ENCODE measurements at regions not wholly inside any gene's neighbourhood (a gene's known extent, or its start where the extent isn't known, plus 50 kb on each side); places are given as distances from the start of the nearest gene placed in this dataset.

DNA sequence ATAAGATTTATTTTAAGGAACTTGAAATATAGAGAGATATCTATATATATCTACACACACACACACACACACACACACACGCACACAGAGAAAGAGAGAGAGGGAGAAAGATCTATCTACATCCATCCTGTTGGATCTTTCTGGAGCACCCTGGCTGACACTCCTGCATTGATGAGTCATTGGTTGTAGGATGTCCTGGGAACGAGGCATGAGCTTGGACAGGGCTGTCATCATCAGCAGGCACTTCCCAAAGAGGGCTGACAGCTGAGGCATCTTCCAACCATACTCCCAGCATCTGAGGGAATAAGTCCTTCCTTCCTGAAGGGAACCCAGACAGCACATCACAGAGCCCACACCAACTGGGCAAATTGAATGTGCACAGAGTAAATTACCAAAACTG is 99.1 kb upstream of the ERG start:
- no peaks in the 10 kb centered on the region for H3K9me3 Mint-ChIP-seq
- Histone ChIP-seq H3K27ac (ENCODE audit: low read depth, low read length) (no peak overlapping the region), H3K4me3 (ENCODE audit: low read length) (no peak overlapping the region), H3K27me3 (ENCODE audit: control insufficient read depth in 2 of 2, insufficient read depth in 2 of 2, low read length in 2 of 2) (no peaks in the 10 kb centered on the region), H3K36me3 (ENCODE audit: control insufficient read depth in 2 of 3, insufficient read depth in 3 of 3, low read length in 3 of 3) (no peaks in the 10 kb centered on the region), H3K9me3 (ENCODE audit: control insufficient read depth in 2 of 3, low read length in 3 of 3) (no peaks in the 10 kb centered on the region), H3K4me1 (ENCODE audit: control insufficient read depth in 2 of 2, insufficient read depth in 2 of 2, low read length in 2 of 2) (no peaks in the 10 kb centered on the region)
- intact Hi-C loops (cut with micrococcal nuclease) = no loop called here
- peaks cover 6 to 45% (median 22%) of the 10 kb centered on the region in 5 donors for H3K27me3 Mint-ChIP-seq
- DNase-seq = no peak
- H3K27ac Mint-ChIP-seq = no peak overlapping the region
- no peak overlapping the region for H3K4me3 Mint-ChIP-seq
- ATAC-seq = no peak
- no peaks in the 10 kb centered on the region for H3K36me3 Mint-ChIP-seq
- CTCF ChIA-PET = no interaction called here
- POLR2A ChIA-PET = no interaction called here
- H3K4me1 Mint-ChIP-seq = peaks cover 0 to 1% (median 0%) of the 10 kb centered on the region in 7 donors

GRCh38 chr21:38598413-38598812 is 100.1 kb upstream of the ERG start:
- no peak overlapping the region for H3K4me3 Mint-ChIP-seq
- ATAC-seq (no peak), DNase-seq (no peak)
- Histone ChIP-seq H3K4me3 (ENCODE audit: low read length) (no peak overlapping the region), H3K27me3 (ENCODE audit: control insufficient read depth in 2 of 2, insufficient read depth in 2 of 2, low read length in 2 of 2) (no peaks in the 10 kb centered on the region), H3K36me3 (ENCODE audit: control insufficient read depth in 2 of 3, insufficient read depth in 3 of 3, low read length in 3 of 3) (no peaks in the 10 kb centered on the region), H3K4me1 (ENCODE audit: control insufficient read depth in 2 of 2, insufficient read depth in 2 of 2, low read length in 2 of 2) (no peaks in the 10 kb centered on the region), H3K9me3 (ENCODE audit: control insufficient read depth in 2 of 3, low read length in 3 of 3) (no peaks in the 10 kb centered on the region), H3K27ac (ENCODE audit: low read depth, low read length) (no peak overlapping the region)
- no peaks in the 10 kb centered on the region for H3K36me3 Mint-ChIP-seq
- H3K27me3 Mint-ChIP-seq = peaks cover 2 to 38% (median 22%) of the 10 kb centered on the region in 5 donors
- intact Hi-C loops (cut with micrococcal nuclease) = no loop called here
- CTCF ChIA-PET = no interaction called here
- peaks cover 0 to 1% (median 0%) of the 10 kb centered on the region in 7 donors for H3K4me1 Mint-ChIP-seq
- no peaks in the 10 kb centered on the region for H3K9me3 Mint-ChIP-seq
- no peak overlapping the region for H3K27ac Mint-ChIP-seq
- POLR2A ChIA-PET = no interaction called here

- DNase-seq (no peak), ATAC-seq (no peak)
- ChIA-PET CTCF (no interaction called here), POLR2A (no interaction called here)
- no peak overlapping the region for H3K27ac ChIP-seq (ENCODE audit: low read depth, low read length)
- no peak overlapping the region for H3K4me3 Mint-ChIP-seq
- H3K27me3 ChIP-seq (ENCODE audit: control insufficient read depth in 2 of 2, insufficient read depth in 2 of 2, low read length in 2 of 2) = no peaks in the 10 kb centered on the region
- peaks cover 2 to 33% (median 17%) of the 10 kb centered on the region in 5 donors for H3K27me3 Mint-ChIP-seq
- H3K4me1 ChIP-seq (ENCODE audit: control insufficient read depth in 2 of 2, insufficient read depth in 2 of 2, low read length in 2 of 2) = no peaks in the 10 kb centered on the region
- H3K27ac Mint-ChIP-seq = no peak overlapping the region
- intact Hi-C loops (cut with micrococcal nuclease) = no loop called here
- no peaks in the 10 kb centered on the region for H3K36me3 ChIP-seq (ENCODE audit: control insufficient read depth in 2 of 3, insufficient read depth in 3 of 3, low read length in 3 of 3)
- H3K4me3 ChIP-seq (ENCODE audit: low read length) = no peak overlapping the region
- H3K9me3 Mint-ChIP-seq = no peaks in the 10 kb centered on the region
- peaks cover 0 to 1% (median 0%) of the 10 kb centered on the region in 7 donors for H3K4me1 Mint-ChIP-seq
- no peaks in the 10 kb centered on the region for H3K36me3 Mint-ChIP-seq
- H3K9me3 ChIP-seq (ENCODE audit: control insufficient read depth in 2 of 3, low read length in 3 of 3) = no peaks in the 10 kb centered on the region
These were observed 101.2 kb upstream of the ERG start for GRCh38 chr21:38599381-38599975.

- Mint-ChIP-seq H3K36me3 (no peaks in the 10 kb centered on the region), H3K4me3 (no peak overlapping the region), H3K27me3 (peaks cover 2 to 27% (median 12%) of the 10 kb centered on the region in 5 donors), H3K27ac (no peak overlapping the region), H3K9me3 (no peaks in the 10 kb centered on the region), H3K4me1 (peaks cover 0 to 1% (median 0%) of the 10 kb centered on the region in 7 donors)
- H3K4me3 ChIP-seq (ENCODE audit: low read length) = no peak overlapping the region
- CTCF ChIA-PET = no interaction called here
- H3K9me3 ChIP-seq (ENCODE audit: control insufficient read depth in 2 of 3, low read length in 3 of 3) = no peaks in the 10 kb centered on the region
- no peak for ATAC-seq
- H3K27ac ChIP-seq (ENCODE audit: low read depth, low read length) = no peak overlapping the region
- no peaks in the 10 kb centered on the region for H3K27me3 ChIP-seq (ENCODE audit: control insufficient read depth in 2 of 2, insufficient read depth in 2 of 2, low read length in 2 of 2)
- H3K4me1 ChIP-seq (ENCODE audit: control insufficient read depth in 2 of 2, insufficient read depth in 2 of 2, low read length in 2 of 2) = no peaks in the 10 kb centered on the region
- intact Hi-C loops (cut with micrococcal nuclease) = no loop called here
- POLR2A ChIA-PET = no interaction called here
- DNase-seq = no peak
- H3K36me3 ChIP-seq (ENCODE audit: control insufficient read depth in 2 of 3, insufficient read depth in 3 of 3, low read length in 3 of 3) = no peaks in the 10 kb centered on the region
These were observed 101.8 kb upstream of the ERG start for GRCh38 chr21:38600106-38600505.

DNA sequence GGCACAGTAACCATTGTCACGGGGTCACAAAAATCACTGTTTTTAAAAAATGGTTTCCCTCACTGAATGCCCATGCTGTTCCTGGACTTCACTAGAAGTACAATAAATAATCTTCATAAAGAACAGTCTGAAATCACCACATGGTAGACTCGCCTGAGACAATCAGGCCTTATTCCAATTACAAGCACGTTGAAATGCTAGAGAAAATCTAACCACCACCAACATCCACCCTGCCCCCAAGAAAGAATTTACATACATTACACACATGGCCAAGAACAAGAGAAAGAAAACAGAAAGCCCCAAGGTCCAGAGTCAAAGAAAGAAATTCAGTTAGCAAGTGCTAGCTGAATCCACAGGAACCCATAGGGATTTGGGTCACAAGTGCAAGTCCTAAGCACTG is 107.0 kb upstream of the ERG start:
- Mint-ChIP-seq H3K27me3 (peaks cover 0 to 14% (median 5%) of the 10 kb centered on the region in 5 donors), H3K4me1 (no peaks in the 10 kb centered on the region), H3K9me3 (no peaks in the 10 kb centered on the region), H3K36me3 (no peaks in the 10 kb centered on the region), H3K4me3 (no peak overlapping the region), H3K27ac (no peak overlapping the region)
- H3K36me3 ChIP-seq (ENCODE audit: control insufficient read depth in 2 of 3, insufficient read depth in 3 of 3, low read length in 3 of 3) = no peaks in the 10 kb centered on the region
- DNase-seq = no peak
- H3K9me3 ChIP-seq (ENCODE audit: control insufficient read depth in 2 of 3, low read length in 3 of 3) = no peaks in the 10 kb centered on the region
- POLR2A ChIA-PET = no interaction called here
- intact Hi-C loops (cut with micrococcal nuclease) = no loop called here
- no peaks in the 10 kb centered on the region for H3K27me3 ChIP-seq (ENCODE audit: control insufficient read depth in 2 of 2, insufficient read depth in 2 of 2, low read length in 2 of 2)
- CTCF ChIA-PET = no interaction called here
- no peak overlapping the region for H3K27ac ChIP-seq (ENCODE audit: low read depth, low read length)
- no peak overlapping the region for H3K4me3 ChIP-seq (ENCODE audit: low read length)
- H3K4me1 ChIP-seq (ENCODE audit: control insufficient read depth in 2 of 2, insufficient read depth in 2 of 2, low read length in 2 of 2) = no peaks in the 10 kb centered on the region
- ATAC-seq = no peak

GRCh38 chr21:38609580-38609979 is 111.3 kb upstream of the ERG start:
- Mint-ChIP-seq H3K4me3 (no peak overlapping the region), H3K9me3 (peaks cover 0 to 6% (median 0%) of the 10 kb centered on the region in 11 donors), H3K27me3 (peaks cover 0 to 33% (median 5%) of the 10 kb centered on the region in 5 donors), H3K4me1 (no peaks in the 10 kb centered on the region), H3K27ac (no peak overlapping the region), H3K36me3 (no peaks in the 10 kb centered on the region)
- intact Hi-C loops (cut with micrococcal nuclease) = no loop called here
- ATAC-seq (no peak), DNase-seq (no peak)
- Histone ChIP-seq H3K9me3 (ENCODE audit: control insufficient read depth in 2 of 3, low read length in 3 of 3) (no peaks in the 10 kb centered on the region), H3K4me1 (ENCODE audit: control insufficient read depth in 2 of 2, insufficient read depth in 2 of 2, low read length in 2 of 2) (no peaks in the 10 kb centered on the region), H3K27ac (ENCODE audit: low read depth, low read length) (no peak overlapping the region), H3K4me3 (ENCODE audit: low read length) (no peak overlapping the region), H3K27me3 (ENCODE audit: control insufficient read depth in 2 of 2, insufficient read depth in 2 of 2, low read length in 2 of 2) (no peaks in the 10 kb centered on the region), H3K36me3 (ENCODE audit: control insufficient read depth in 2 of 3, insufficient read depth in 3 of 3, low read length in 3 of 3) (no peaks in the 10 kb centered on the region)
- ChIA-PET POLR2A (no interaction called here), CTCF (interaction anchor here (0.6 kb wide), 1 partner anchor 1384 kb away, joined by 3 read pairs; no protein-coding TSS in a partner anchor)

GRCh38 chr21:38610623-38611251 is 112.5 kb upstream of the ERG start:
- Histone ChIP-seq H3K27ac (ENCODE audit: low read depth, low read length) (no peak overlapping the region), H3K4me3 (ENCODE audit: low read length) (no peak overlapping the region), H3K27me3 (ENCODE audit: control insufficient read depth in 2 of 2, insufficient read depth in 2 of 2, low read length in 2 of 2) (no peaks in the 10 kb centered on the region), H3K36me3 (ENCODE audit: control insufficient read depth in 2 of 3, insufficient read depth in 3 of 3, low read length in 3 of 3) (no peaks in the 10 kb centered on the region), H3K4me1 (ENCODE audit: control insufficient read depth in 2 of 2, insufficient read depth in 2 of 2, low read length in 2 of 2) (no peaks in the 10 kb centered on the region), H3K9me3 (ENCODE audit: control insufficient read depth in 2 of 3, low read length in 3 of 3) (no peaks in the 10 kb centered on the region)
- DNase-seq = no peak
- no peak for ATAC-seq
- Mint-ChIP-seq H3K4me3 (no peak overlapping the region), H3K4me1 (no peaks in the 10 kb centered on the region), H3K36me3 (no peaks in the 10 kb centered on the region), H3K9me3 (peaks cover 0 to 6% (median 0%) of the 10 kb centered on the region in 11 donors), H3K27ac (no peak overlapping the region), H3K27me3 (peaks cover 0 to 35% (median 5%) of the 10 kb centered on the region in 5 donors)
- intact Hi-C loops (cut with micrococcal nuclease) = no loop called here
- POLR2A ChIA-PET = no interaction called here
- CTCF ChIA-PET = no interaction called here

All from naive thymus-derived CD4-positive, alpha-beta T cell (primary cell).